MM.1S (cell line): ENCODE measurements at regions not wholly inside any gene's neighbourhood (a gene's known extent, or its start where the extent isn't known, plus 50 kb on each side); places are given as distances from the start of the nearest gene placed in this dataset.

Experiments used
- DNase-seq: peaks from one replicate; pipeline ENCODE4 v3.0.0-alpha.2; 2015
- H2AFZ ChIP-seq: fragments of 300-600 bp; sonication (generic); 2 replicates; pipeline ENCODE4 v1.6.0; 2016; ENCODE audit warnings: antibody characterized with exemption, low read length
- H3F3A ChIP-seq: fragments of 300-600 bp; sonication (generic); 2 replicates; pipeline ENCODE4 v1.6.1; 2016; ENCODE audit warnings: mild to moderate bottlenecking, antibody characterized with exemption, low read length, moderate library complexity, mixed read lengths; ENCODE audit not compliant: insufficient read depth
- H3K27ac ChIP-seq: fragments of 300-600 bp; sonication (generic); 2 replicates; pipeline ENCODE4 v1.5.1; 2016; ENCODE audit warnings: mild to moderate bottlenecking, low read length
- H3K27me3 ChIP-seq: fragments of 300-600 bp; sonication (generic); replicated peaks from 2 replicates; pipeline ENCODE4 v1.6.0; 2016; ENCODE audit warnings: low read length; ENCODE audit not compliant: insufficient read depth
- H3K36me3 ChIP-seq: fragments of 300-600 bp; sonication (generic); replicated peaks from 2 replicates; pipeline ENCODE4 v1.6.1; 2016; ENCODE audit warnings: mild to moderate bottlenecking, low read length, mixed read lengths; ENCODE audit not compliant: insufficient read depth
- H3K4me1 ChIP-seq: fragments of 300-600 bp; sonication (generic); 2 replicates; pipeline ENCODE4 v1.6.1; 2016; ENCODE audit warnings: low read length, mixed read lengths
- H3K4me2 ChIP-seq: fragments of 300-600 bp; sonication (generic); 2 replicates; pipeline ENCODE4 v1.6.0; 2016; ENCODE audit warnings: low read depth, low read length
- H3K4me3 ChIP-seq: fragments of 300-600 bp; sonication (generic); 2 replicates; pipeline ENCODE4 v1.5.1; 2016; ENCODE audit warnings: low read length, mixed read lengths
- H3K79me2 ChIP-seq: fragments of 300-600 bp; sonication (generic); 2 replicates; pipeline ENCODE4 v1.6.1; 2016; ENCODE audit warnings: mixed run types, low read length, mixed read lengths
- H3K9ac ChIP-seq: fragments of 300-600 bp; sonication (generic); 2 replicates; pipeline ENCODE4 v1.6.1; 2016; ENCODE audit warnings: low read length, mixed read lengths
- H3K9me2 ChIP-seq: fragments of 300-600 bp; sonication (generic); replicated peaks from 2 replicates; pipeline ENCODE4 v1.6.1; 2016; ENCODE audit warnings: mild to moderate bottlenecking, low read length, mixed read lengths; ENCODE audit not compliant: insufficient read depth
- H3K9me3 ChIP-seq: fragments of 300-600 bp; sonication (generic); replicated peaks from 2 replicates; pipeline ENCODE4 v1.6.1; 2016; ENCODE audit warnings: mild to moderate bottlenecking, low read length, mixed read lengths; ENCODE audit not compliant: insufficient read depth
- H4K20me1 ChIP-seq: fragments of 300-600 bp; sonication (generic); 2 replicates; pipeline ENCODE4 v1.6.1; 2016; ENCODE audit warnings: mild to moderate bottlenecking, low read length, moderate library complexity, mixed read lengths; ENCODE audit not compliant: insufficient read depth
- EZH2 ChIP-seq: fragments of 300-600 bp; sonication (generic); optimal IDR thresholded peaks from 2 replicates; pipeline ENCODE3; 2017; ENCODE audit warnings: low read depth, mild to moderate bottlenecking, antibody characterized with exemption, low read length, mixed read lengths
- EZH2phosphoT487 ChIP-seq: fragments of 300-600 bp; sonication (generic); IDR thresholded peaks from 2 replicates; pipeline ENCODE4 v1.6.1; 2018; ENCODE audit warnings: antibody characterized with exemption, low read length
- TF ChIP-seq, protein P1 (sequence below): fragments of 300-600 bp; sonication (generic); IDR thresholded peaks from 2 replicates; pipeline ENCODE4 v1.5.1; 2016; ENCODE audit warnings: antibody characterized with exemption, low read length, mixed read lengths

DNA sequence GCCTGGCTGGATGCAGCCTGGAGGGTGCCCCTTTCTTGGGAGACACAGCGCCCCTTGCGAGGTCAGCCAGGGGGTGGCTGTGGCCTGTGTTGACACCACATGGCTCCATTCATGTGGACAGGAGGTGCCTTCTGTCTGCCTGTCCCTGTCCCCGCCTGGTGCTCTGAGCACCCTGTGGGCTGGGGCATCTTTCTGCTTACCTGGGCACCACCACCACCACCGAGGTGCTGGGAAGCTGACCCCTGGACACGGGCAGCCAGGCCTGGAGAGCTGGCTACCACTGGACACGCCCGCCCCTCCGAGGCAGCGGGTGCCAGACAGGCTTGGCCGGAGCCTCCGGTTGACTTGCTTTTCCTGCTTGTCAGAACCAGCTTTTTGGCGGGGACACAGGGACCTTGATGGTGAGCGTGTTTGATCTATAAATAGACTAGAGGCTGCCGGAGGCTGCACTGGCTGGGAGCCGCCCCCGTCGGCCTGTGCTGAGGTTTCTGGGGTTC is 121.3 kb upstream of the GSE1 start:
- no peak overlapping the region for H3K4me2 ChIP-seq
- H4K20me1 ChIP-seq, result no peaks in the 10 kb centered on the region
- no peaks in the 10 kb centered on the region for H3K9me2 ChIP-seq
- no peak for TF ChIP-seq EZH2
- H3K36me3 ChIP-seq, result no peaks in the 10 kb centered on the region
- no peaks in the 10 kb centered on the region for H3K9me3 ChIP-seq
- no peak overlapping the region for H3K27ac ChIP-seq
- no peak overlapping the region for H2AFZ ChIP-seq
- no peaks in the 10 kb centered on the region for H3F3A ChIP-seq
- H3K4me3 ChIP-seq, result no peak overlapping the region
- DNase-seq, result no peak
- H3K79me2 ChIP-seq, result no peaks in the 10 kb centered on the region
- no peaks in the 10 kb centered on the region for H3K4me1 ChIP-seq
- H3K9ac ChIP-seq, result no peak overlapping the region
- peaks cover 17% of the 10 kb centered on the region for H3K27me3 ChIP-seq

DNA sequence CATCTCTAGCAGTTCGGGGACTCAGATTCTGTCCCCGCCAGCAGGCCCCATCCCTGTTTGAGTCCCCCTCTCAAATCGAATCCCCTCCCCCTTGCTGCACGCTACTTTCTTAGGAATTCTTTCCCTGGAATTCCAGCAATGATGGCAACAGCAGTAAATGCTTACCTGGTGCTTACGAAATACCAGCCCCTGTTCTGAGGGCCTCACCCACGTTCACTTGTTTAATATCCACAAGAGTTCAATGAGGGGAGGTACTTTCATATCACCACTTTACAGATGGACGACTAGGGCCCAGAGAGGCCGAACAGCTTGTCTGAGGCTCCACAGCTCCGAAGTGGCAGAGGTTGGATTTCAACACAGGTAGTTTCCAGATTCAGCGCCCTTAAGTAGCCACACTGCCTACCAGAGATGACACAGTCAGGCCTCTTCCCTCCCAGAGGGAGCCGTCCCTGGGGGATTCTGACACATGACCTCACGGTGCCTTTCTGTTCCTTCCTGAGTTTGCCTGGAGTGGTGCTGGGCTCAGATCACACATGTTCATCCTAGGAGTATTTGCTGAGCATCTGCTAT is 120.7 kb upstream of the GSE1 start:
- H3K9ac ChIP-seq, result no peak overlapping the region

DNA sequence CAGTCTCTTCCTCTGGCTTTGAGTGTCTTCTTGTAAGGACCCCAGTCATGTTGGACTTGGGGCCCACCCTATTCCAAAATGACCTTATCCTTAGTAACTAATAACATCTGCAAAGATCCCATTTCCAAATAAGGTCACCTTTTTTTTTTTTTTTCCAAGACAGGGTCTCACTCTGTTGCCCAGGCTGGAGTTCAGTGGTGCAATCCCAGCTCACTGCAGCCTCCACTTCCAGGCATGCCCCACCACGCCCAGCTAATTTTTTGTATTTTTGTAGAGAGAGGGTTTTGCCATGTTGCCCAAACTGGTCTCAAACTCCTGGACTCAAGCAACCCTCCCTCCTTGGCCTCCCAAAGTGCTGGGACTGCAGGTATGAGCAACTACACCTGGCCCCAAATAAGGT is 118.8 kb upstream of the GSE1 start:
- H3K27me3 ChIP-seq, result 0 out of 2 replicates have a peak, but pooled peaks cover 6% of the 10 kb centered on the region
- H3K36me3 ChIP-seq, result no peaks in the 10 kb centered on the region
- no peaks in the 10 kb centered on the region for H4K20me1 ChIP-seq
- TF ChIP-seq, protein P1, sequence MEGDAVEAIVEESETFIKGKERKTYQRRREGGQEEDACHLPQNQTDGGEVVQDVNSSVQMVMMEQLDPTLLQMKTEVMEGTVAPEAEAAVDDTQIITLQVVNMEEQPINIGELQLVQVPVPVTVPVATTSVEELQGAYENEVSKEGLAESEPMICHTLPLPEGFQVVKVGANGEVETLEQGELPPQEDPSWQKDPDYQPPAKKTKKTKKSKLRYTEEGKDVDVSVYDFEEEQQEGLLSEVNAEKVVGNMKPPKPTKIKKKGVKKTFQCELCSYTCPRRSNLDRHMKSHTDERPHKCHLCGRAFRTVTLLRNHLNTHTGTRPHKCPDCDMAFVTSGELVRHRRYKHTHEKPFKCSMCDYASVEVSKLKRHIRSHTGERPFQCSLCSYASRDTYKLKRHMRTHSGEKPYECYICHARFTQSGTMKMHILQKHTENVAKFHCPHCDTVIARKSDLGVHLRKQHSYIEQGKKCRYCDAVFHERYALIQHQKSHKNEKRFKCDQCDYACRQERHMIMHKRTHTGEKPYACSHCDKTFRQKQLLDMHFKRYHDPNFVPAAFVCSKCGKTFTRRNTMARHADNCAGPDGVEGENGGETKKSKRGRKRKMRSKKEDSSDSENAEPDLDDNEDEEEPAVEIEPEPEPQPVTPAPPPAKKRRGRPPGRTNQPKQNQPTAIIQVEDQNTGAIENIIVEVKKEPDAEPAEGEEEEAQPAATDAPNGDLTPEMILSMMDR, result no peak
- TF ChIP-seq EZH2phosphoT487, result no peak
- no peak for TF ChIP-seq EZH2
- H3K27ac ChIP-seq, result no peak overlapping the region
- H2AFZ ChIP-seq, result no peak overlapping the region
- no peaks in the 10 kb centered on the region for H3F3A ChIP-seq
- H3K9ac ChIP-seq, result no peak overlapping the region
- H3K9me3 ChIP-seq, result no peaks in the 10 kb centered on the region
- H3K4me3 ChIP-seq, result no peak overlapping the region
- peaks cover 8% of the 10 kb centered on the region for H3K4me1 ChIP-seq
- H3K9me2 ChIP-seq, result no peaks in the 10 kb centered on the region
- no peak overlapping the region for H3K4me2 ChIP-seq
- no peak for DNase-seq
- H3K79me2 ChIP-seq, result no peaks in the 10 kb centered on the region

More for the DNA sequence above, 120.7 kb upstream of the GSE1 start:
- no peaks in the 10 kb centered on the region for H3K9me2 ChIP-seq
- DNase-seq, result no peak
- no peaks in the 10 kb centered on the region for H3K4me1 ChIP-seq
- H3K36me3 ChIP-seq, result no peaks in the 10 kb centered on the region
- TF ChIP-seq, protein P1, result no peak
- TF ChIP-seq EZH2 (no peak), EZH2phosphoT487 (no peak)
- no peaks in the 10 kb centered on the region for H3F3A ChIP-seq
- H3K27ac ChIP-seq, result no peak overlapping the region
- H4K20me1 ChIP-seq, result no peaks in the 10 kb centered on the region
- no peak overlapping the region for H3K4me3 ChIP-seq
- no peaks in the 10 kb centered on the region for H3K9me3 ChIP-seq
- no peaks in the 10 kb centered on the region for H3K79me2 ChIP-seq
- no peak overlapping the region for H2AFZ ChIP-seq
- H3K27me3 ChIP-seq, result peaks cover 17% of the 10 kb centered on the region
- H3K4me2 ChIP-seq, result no peak overlapping the region

DNA sequence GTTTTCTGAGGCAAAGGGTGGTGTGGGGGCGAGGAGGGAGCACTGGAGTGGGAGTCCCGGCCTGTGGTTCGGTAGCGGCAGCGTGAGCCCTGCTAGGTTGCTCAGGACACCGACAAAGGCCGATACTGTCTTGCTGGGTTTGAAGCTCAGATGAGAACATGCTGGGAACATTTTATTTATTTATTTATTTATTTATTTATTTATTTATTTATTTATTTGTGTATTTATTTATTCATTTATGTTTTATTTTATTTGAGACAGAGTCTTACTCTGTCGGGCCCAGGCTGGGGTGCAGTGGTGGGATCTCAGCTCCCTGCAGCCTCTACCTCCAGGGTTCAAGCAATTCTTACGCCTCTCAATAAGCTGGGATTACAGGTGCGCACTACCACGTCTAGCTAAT is 117.9 kb upstream of the GSE1 start:
- Histone ChIP-seq H3K36me3 (no peaks in the 10 kb centered on the region), H3K9me3 (no peaks in the 10 kb centered on the region), H2AFZ (no peak overlapping the region), H3K4me2 (no peak overlapping the region), H3K79me2 (no peaks in the 10 kb centered on the region), H3K27me3 (no peaks in the 10 kb centered on the region), H3K9ac (no peak overlapping the region), H4K20me1 (no peaks in the 10 kb centered on the region), H3F3A (no peaks in the 10 kb centered on the region), H3K4me1 (peaks cover 8% of the 10 kb centered on the region), H3K4me3 (no peak overlapping the region), H3K27ac (no peak overlapping the region), H3K9me2 (no peaks in the 10 kb centered on the region)
- no peak for DNase-seq
- TF ChIP-seq EZH2, result no peak
- TF ChIP-seq EZH2phosphoT487, result no peak
- TF ChIP-seq, protein P1, result no peak
